ENCODE measurements at regions not wholly inside any gene's neighbourhood (a gene's known extent, or its start where the extent isn't known, plus 50 kb on each side); places are given as distances from the start of the nearest gene placed in this dataset.
"Not testable (repeated sequence)": the region's sequence is repeated elsewhere in the genome, so short reads cannot be mapped to it uniquely, and the experiment has no call there.

GRCh38 chr6:131459005-131459404 lies 114.0 kb upstream of the ARG1 start:
- DNase-seq (ENCODE audit: low read depth) = no peak
- TF ChIP-seq CTCF (conservative IDR thresholded peaks at IDR 0.05; ENCODE audit: low read depth, low read length) = no peak
- no peak overlapping the region for H3K4me3 ChIP-seq (ENCODE audit: low read length)

- no peak for DNase-seq (ENCODE audit: low read depth)
- H3K4me3 ChIP-seq (ENCODE audit: low read length) = no peak overlapping the region
- no peak for TF ChIP-seq CTCF (conservative IDR thresholded peaks at IDR 0.05; ENCODE audit: low read depth, low read length)
Observed at GRCh38 chr6:131460614-131461000, 112.4 kb upstream of the ARG1 start.

- no peak for TF ChIP-seq CTCF (conservative IDR thresholded peaks at IDR 0.05; ENCODE audit: low read depth, low read length)
- H3K4me3 ChIP-seq (ENCODE audit: low read length) = no peak overlapping the region
- DNase-seq (ENCODE audit: low read depth) = no peak
Observed at GRCh38 chr6:131469130-131469529, 103.9 kb upstream of the ARG1 start.

- DNase-seq (ENCODE audit: low read depth) = no peak
- no peak for TF ChIP-seq CTCF (conservative IDR thresholded peaks at IDR 0.05; ENCODE audit: low read depth, low read length)
- no peak overlapping the region for H3K4me3 ChIP-seq (ENCODE audit: low read length)
Observed at GRCh38 chr6:131470534-131470933, 102.5 kb upstream of the ARG1 start.

- no peak for TF ChIP-seq CTCF (conservative IDR thresholded peaks at IDR 0.05; ENCODE audit: low read depth, low read length)
- no peak for DNase-seq (ENCODE audit: low read depth)
- no peak overlapping the region for H3K4me3 ChIP-seq (ENCODE audit: low read length)
Observed at GRCh38 chr6:131471331-131471730, 101.7 kb upstream of the ARG1 start.

GRCh38 chr6:131473303-131473702 lies 99.7 kb upstream of the ARG1 start:
- DNase-seq (ENCODE audit: low read depth); H3K4me3 ChIP-seq (ENCODE audit: low read length): not testable (repeated sequence)

GRCh38 chr6:131476362-131476761 lies 96.7 kb upstream of the ARG1 start:
- TF ChIP-seq CTCF (conservative IDR thresholded peaks at IDR 0.05; ENCODE audit: low read depth, low read length) = no peak
- no peak for DNase-seq (ENCODE audit: low read depth)
- H3K4me3 ChIP-seq (ENCODE audit: low read length) = no peak overlapping the region

- not testable (repeated sequence) for DNase-seq (ENCODE audit: low read depth); H3K4me3 ChIP-seq (ENCODE audit: low read length)
Observed at GRCh38 chr6:131478740-131479211, 94.2 kb upstream of the ARG1 start.
